Right ventricle myocardium superior (tissue), 1 donor: ENCODE measurements at regions not wholly inside any gene's neighbourhood (a gene's known extent, or its start where the extent isn't known, plus 50 kb on each side); places are given as distances from the start of the nearest gene placed in this dataset.

Experiments
- ATAC-seq: fragments of 200-7000 bp; cut with Tn5 transposase; one replicate; pipeline ENCODE4 v1.9.1; 2020; ENCODE audit warnings: mild to moderate bottlenecking; ENCODE audit not compliant: poor library complexity
- DNase-seq: peaks from one replicate; pipeline ENCODE4 v3.0.0-alpha.2; 2020
- intact Hi-C: fragments of 100-400 bp; cut with DNase I; formaldehyde crosslinking; loops from one replicate; pipeline ENCODE4 v1.11.2; 2022
- donor health status: DM: no; HTN: yes; CAD: no; lungs with severe emphysema.

- DNase-seq (no peak), ATAC-seq (peak; percentile 85)
- intact Hi-C loops: no loop called here
Observed at GRCh38 chr3:130835483-130835882, 58.4 kb upstream of the ATP2C1 start.

GRCh38 chr3:130838898-130839600 is 54.8 kb upstream of the ATP2C1 start:
- intact Hi-C loops: no loop called here
- ATAC-seq (no peak), DNase-seq (no peak)

DNA sequence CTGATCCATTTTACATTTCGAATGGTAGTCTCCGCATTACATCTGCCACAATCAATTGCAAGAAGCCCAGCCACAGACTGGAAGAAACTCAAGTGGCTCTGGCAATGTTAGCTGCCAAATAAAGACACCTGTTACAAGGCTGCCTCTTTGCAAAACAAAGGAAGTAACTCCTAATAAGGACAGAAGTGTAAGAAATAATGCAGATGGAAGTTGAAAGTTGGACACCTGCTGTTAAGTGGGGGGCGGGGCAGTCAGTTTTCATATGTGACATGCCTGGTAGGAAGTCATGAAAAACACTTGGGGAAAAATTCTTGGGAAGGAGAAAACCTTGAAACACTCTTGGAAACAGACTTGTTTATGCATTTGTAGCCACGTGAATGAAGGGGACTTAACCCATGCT is 54.1 kb upstream of the ATP2C1 start:
- ATAC-seq (no peak), DNase-seq (no peak)
- intact Hi-C loops: no loop called here

DNA sequence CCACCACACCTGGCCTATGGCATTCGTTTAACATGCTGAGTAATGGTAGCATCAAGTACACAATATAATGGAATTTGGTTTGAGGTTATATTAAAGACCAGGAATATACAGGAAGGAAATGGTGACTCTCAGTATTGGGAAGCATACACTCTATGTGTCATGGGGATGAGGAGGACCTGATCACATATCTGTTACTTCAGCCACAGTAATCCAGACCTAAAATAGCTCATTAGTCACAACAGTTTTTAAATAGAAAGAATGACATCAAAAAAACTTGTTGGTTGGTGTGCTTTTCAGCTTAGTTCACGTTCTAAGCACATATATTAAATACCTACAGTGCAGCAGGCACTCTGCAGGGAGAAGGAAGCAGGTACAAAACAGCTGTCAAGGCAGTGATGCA is 52.5 kb upstream of the ATP2C1 start:
- DNase-seq: no peak
- intact Hi-C loops: no loop called here
- ATAC-seq: peak; percentile 44

DNA sequence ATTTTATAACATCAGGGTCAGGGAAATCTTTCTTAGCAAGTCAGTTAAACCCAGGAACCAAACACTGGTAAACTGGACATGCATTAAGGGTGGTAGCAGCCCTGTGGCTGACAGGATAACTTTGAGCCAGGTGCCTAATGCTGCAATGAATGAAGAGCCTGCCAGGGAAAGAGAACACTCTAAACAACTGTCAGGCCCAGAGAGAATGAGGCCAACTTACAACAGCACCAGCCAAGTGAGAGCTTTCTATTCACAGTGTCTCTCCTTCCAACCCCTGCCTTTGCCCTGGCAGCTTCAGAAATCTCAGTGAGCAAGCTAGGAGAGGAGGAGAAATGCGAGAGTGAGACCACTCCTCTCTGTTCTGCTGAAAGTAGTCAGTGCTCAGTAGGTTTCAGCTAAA is 50.4 kb upstream of the ATP2C1 start:
- ATAC-seq: peak; percentile 89
- no peak for DNase-seq
- intact Hi-C loops: no loop called here
